SK-N-SH (cell line): ENCODE measurements at regions not wholly inside any gene's neighbourhood (a gene's known extent, or its start where the extent isn't known, plus 50 kb on each side); places are given as distances from the start of the nearest gene placed in this dataset.
"Not testable (repeated sequence)": the region's sequence is repeated elsewhere in the genome, so short reads cannot be mapped to it uniquely, and the experiment has no call there.

Experiments used
- CTCF ChIP-seq: fragments of 200-600 bp; sonication (generic); IDR thresholded peaks from 2 replicates; pipeline ENCODE4 v1.6.1; 2017; ENCODE audit warnings: antibody characterized with exemption, mild to moderate bottlenecking, moderate library complexity
- EP300 ChIP-seq, 2 experiments: IDR thresholded peaks; 2 replicates each; pipeline versions ENCODE4 v1.4.0 to v1.6.1; 2012; ENCODE audit warnings: borderline replicate concordance in 1 of 2, low read depth in 1 of 2, low read length in 1 of 2
- EZH2phosphoT487 ChIP-seq: fragments of 200-600 bp; sonication (generic); IDR thresholded peaks from 2 replicates; pipeline ENCODE4 v1.6.1; 2017; ENCODE audit warnings: low read depth, mixed run types, mild to moderate bottlenecking, antibody characterized with exemption, moderate library complexity, borderline replicate concordance
- FOXJ3 ChIP-seq: sonication (generic); formaldehyde crosslinking; IDR thresholded peaks from 2 replicates; pipeline ENCODE4 v1.5.1; 2020; ENCODE audit warnings: mild to moderate bottlenecking, missing genetic modification reagents
- PBX3 ChIP-seq: IDR thresholded peaks from 2 replicates; pipeline ENCODE4; 2012
- POLR2AphosphoS5 ChIP-seq: IDR thresholded peaks from 2 replicates; pipeline ENCODE4 v1.6.1; 2012; ENCODE audit warnings: low read depth, low read length
- REST ChIP-seq: IDR thresholded peaks from 2 replicates; pipeline ENCODE4 v1.6.1; 2012; ENCODE audit warnings: mild to moderate bottlenecking, low read depth, low read length, moderate library complexity
- RXRA ChIP-seq: IDR thresholded peaks from 2 replicates; pipeline ENCODE4 v1.4.0; 2012; ENCODE audit warnings: low read depth, mild to moderate bottlenecking, borderline replicate concordance
- SIN3A ChIP-seq: IDR thresholded peaks from 2 replicates; pipeline ENCODE4 v1.6.1; 2012; ENCODE audit warnings: low read depth, mild to moderate bottlenecking, low read length, moderate library complexity, borderline replicate concordance
- TAF1 ChIP-seq: IDR thresholded peaks from 2 replicates; pipeline ENCODE4 v1.6.1; 2012; ENCODE audit warnings: low read depth, mild to moderate bottlenecking, low read length, moderate library complexity, borderline replicate concordance
- USF1 ChIP-seq: IDR thresholded peaks from 2 replicates; pipeline ENCODE4 v1.4.0; 2012; ENCODE audit warnings: low read depth, borderline replicate concordance
- USF2 ChIP-seq: fragments of 150-350 bp; IDR thresholded peaks from 2 replicates; pipeline ENCODE4 v1.6.1; 2017; ENCODE audit warnings: antibody characterized with exemption, low read length, low read depth, borderline replicate concordance

GRCh38 chr4:189706821-189707220, 233.9 kb upstream of the FRG1 start:
- TF ChIP-seq POLR2AphosphoS5; CTCF; USF2; TAF1; FOXJ3 (CRISPR knock-in tag); REST; EP300 (IDR thresholded peaks at IDR 0.05; ENCODE audit: borderline replicate concordance in 1 of 2, low read depth in 1 of 2, low read length in 1 of 2); RXRA; PBX3; EZH2phosphoT487; SIN3A; USF1: not testable (repeated sequence)
